Stimulated activated CD8-positive, alpha-beta memory T cell treated with anti-CD3 and anti-CD28 coated beads, Interleukin-4, amount 100 ng/mL, for 4 hours (primary cell): ENCODE measurements at regions not wholly inside any gene's neighbourhood (a gene's known extent, or its start where the extent isn't known, plus 50 kb on each side); places are given as distances from the start of the nearest gene placed in this dataset.

Source experiments
- DNase-seq, 2 donors: peaks; one replicate each; pipeline ENCODE4 v3.0.0-alpha.2; 2020; ENCODE audit warnings: low read depth in 2 of 2, low spot score in 1 of 2

DNA sequence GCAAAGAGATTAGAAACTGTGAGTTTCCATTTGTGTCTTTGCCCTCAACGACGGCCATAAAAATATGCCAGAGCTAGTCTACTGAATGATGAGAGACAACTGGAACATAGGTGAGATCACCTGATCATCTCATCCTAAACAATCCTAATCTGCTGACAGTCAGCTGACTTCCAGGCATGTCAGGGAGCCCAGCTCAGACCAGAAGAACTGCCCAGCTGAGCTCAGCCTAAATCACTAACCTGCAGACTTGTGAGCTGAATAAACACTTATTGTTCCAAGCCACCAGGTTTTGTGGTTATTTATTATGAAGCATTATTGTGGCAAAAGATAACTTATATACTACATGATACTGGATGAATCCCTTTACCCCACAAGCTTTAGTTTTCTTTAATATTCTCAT lies 118.9 kb upstream of the PLEKHG7 start:
- DNase-seq = no peak

DNA sequence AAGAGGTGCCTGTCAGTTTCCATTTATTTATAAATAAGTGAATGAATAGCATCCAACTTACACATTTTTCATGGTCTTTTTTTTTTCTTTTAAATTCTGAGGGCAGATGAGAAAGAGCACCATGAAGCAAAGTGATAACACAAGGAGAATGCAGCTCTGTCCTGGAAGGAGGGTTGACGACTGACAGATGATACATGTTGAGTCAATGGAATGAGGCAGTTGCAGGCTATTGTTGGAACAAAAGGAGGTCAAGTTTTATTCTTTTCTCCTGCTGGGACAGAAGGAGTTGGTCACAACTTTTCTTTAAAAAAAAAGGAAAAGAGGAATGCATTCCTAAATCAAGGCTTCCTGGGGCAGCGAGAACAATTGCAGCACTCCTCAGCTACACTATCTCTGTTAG lies 119.9 kb upstream of the PLEKHG7 start:
- no peak for DNase-seq

DNA sequence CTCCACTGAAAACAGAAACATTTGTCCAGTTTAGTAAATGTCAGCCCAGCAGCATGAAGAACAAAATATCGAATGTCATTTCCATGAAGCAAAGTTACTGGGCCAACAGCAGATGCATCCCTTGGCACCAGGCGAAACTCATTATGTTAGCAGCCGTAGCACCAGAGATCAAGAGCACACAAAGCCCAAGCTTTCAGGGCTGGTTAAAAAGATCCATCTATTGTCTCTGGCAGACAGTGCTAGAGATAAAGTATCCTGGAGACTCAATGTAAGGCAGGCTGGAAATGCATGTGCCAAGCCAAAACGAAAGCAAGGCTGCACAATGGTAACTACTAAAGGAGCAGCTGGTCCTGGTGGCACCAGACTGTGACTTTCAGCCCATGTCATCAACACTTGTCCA lies 120.3 kb upstream of the PLEKHG7 start:
- no peak for DNase-seq

DNA sequence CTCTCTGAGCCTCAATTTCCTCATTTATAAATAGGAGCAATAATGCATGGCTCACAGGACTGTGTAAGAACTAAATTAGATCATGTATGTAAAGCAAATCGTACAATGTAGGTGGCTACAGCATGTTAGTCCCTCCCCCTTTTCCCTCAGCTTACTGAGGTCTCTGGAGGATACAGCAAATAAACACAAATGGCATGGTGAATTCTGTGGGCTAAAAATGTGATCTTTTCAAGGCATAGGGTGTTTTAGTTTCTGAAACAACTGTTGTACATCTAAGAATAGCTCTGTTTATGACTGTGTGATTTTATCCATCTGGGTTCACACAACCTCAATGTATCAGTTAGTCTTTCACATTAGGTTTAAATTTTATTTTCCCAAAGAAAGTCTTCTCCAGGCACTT lies 121.2 kb upstream of the PLEKHG7 start:
- no peak for DNase-seq

DNA sequence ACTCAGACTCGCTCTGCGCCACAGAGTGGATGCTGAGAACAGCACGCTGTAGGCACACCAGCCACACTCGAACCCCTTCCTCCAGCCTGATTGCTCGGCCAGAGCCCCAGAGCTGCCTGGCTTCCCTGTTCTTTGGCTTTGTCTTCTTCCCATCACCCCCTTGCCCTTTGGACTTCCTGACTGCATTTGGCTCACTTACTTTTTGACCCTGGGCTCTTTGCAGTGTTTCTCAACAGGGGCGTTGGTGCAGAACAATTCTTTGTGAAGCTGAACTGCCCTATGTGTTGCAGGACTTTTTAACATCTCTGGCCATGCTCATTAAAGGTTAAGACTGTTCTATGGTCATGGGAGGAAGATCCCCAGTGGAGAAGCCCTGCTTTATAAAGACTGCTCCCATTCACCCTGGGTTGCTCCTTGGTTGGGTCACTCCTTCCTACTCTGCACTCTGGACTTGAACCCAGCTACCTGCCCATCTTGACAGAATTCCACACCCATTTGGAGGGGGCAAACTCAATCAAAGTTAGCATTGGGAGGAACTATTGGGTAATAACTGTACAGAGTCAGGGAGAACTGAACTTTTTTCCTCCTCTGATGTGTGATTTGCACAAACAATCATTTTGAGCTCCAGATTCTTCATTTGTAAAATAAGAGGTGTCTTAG lies 127.7 kb upstream of the PLEKHG7 start:
- no peak for DNase-seq

DNA sequence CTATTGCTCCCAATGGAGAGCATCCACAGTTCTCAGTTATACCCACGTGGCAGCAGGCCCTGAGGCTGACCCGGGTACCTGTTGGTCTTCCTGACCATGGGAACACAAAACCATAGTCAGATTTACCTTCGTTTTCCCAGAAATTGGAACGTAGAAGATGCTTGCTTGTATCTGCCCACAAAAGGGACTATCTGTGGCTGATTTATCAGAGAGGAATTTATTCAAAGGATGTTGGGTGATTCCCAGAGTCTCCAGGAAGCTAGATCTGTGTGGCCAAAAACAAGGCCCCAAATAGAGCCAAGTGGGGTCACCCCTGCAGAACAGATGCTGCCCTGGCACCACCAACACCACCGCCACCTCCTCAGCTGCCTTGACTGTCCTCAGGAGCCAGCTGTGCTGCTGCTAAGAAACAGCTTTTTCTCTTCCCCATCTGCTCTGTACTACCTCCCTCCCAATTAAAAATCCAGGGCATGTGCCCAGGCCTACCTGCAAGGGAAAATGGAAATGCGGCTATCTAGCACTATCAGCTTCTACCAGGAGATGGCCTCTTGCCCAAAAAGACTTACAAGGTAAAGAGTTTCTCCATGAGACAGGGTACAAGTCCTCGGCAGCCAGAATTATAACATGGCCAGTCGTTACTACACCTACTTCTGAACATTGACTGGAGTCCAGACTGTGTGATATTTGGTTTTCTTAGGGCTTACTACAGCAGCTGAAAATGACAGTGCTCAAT lies 128.6 kb upstream of the PLEKHG7 start:
- no peak for DNase-seq

DNA sequence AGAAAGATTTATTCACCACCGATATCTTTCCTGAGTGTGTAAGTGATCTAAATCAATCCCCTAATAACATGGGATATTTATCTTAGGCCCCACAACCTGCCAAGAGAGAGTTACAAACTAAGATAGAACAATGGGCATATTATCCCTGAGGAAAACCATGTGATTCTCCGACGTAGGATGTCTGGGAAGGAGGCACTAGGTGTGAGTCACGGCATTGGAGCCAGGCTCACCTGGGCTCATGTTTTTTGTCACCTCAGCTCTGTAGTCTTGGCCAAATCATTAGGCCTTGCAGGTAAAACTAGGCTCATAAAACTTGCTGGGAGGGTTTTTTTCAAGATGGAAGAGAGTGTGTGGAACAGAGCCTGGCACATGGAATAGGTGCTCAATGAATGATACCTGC lies 129.7 kb upstream of the PLEKHG7 start:
- no peak for DNase-seq

DNA sequence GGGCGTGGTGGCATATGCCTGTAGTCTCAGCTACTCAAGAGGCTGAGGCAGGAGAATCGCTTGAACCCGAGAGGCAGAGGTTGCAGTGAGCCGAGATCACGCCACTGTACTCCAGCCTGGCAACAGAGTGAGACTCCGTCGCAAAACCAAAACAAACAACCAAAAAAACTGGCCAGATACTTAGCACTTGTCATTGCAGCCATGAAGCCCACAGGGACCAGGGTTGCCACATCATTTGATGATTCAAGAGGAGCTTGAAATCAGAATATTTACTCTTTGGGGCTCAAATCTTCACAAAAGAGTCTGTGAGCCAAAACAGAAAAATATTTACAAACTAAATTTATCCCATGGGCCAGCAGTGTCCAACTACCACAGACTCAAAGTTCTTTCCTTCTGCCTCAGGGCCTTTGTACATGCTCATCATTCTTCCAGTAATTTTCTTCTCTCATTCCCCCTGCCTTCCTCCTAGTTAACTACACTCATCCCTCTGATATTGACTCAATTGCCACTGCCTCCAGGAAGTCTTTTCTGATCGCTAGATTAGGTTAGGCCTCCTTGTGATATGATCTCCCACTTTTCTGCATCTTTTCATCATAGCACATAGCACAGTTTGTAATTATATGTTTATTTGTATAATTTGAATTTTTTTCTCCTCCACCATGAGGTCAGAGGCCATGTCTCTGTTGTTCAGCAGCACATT lies 130.8 kb upstream of the PLEKHG7 start:
- no peak for DNase-seq

DNA sequence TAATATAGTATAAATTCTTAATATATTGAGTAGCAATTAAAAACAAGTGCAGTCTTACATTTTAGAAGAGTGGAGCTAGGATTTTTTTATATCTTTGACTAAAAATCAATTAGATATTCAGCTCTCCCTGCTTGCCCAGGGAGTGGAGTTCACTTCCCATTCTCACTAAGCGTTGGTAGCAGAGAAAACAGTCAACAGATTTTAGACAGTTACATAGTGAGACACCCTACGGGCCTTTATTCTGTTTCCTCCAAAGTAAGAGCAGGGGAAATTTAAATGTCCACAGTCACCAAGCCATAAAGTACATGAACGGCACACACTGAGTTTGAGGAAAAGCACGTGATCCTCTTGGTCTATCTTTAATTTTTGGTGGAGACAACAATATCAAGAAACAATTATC lies 131.6 kb upstream of the PLEKHG7 start:
- DNase-seq = no peak

DNA sequence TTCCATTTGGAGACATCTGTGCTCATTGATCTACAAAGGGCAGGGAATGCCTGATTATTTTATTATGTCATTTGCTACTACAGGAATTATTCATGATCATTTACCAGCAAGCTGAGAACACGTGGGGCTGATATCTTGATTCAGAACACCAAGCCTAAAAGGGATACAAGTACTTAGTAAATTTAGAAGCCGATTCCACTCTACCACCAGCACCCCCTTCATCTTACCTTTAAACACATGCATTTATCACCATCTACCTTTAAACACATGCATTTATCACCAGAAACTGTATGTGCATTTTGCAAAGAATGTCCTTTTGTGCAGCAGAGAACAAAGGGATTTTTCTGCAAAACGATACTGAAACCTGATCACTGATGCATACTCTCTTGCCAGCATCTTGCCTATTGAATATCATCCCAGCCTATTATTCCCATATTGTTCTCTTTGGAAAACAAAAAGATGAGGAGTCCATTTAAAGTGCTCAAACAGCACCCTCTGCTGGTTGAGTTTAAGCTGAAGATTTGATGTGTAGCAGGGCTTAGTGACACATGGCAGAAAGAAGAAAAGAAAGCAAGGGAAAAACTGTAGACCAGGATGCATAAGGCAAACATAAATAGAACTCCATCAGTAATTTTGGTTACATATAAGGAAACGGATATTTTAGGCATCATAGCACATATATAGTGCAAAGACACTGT lies 132.6 kb upstream of the PLEKHG7 start:
- DNase-seq = no peak

DNA sequence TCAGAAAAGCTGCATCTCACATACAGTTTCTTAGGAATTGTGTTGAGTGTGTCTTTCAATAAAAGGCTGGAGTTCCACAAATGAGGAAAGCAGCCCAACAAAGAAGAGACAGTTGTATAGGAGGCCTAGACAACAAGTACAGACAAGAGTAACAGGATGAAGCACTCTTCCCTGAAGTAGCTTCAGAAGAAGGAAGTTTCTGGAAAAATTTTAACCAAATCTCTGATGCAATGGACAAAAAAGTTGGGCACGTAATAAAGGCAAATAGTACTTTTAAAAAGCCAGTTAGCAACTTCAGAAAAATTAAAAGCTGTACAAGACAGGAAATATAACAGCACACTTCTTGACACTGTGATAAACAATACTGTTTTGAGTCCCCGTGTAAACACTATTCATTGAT lies 134.1 kb upstream of the PLEKHG7 start:
- no peak for DNase-seq

DNA sequence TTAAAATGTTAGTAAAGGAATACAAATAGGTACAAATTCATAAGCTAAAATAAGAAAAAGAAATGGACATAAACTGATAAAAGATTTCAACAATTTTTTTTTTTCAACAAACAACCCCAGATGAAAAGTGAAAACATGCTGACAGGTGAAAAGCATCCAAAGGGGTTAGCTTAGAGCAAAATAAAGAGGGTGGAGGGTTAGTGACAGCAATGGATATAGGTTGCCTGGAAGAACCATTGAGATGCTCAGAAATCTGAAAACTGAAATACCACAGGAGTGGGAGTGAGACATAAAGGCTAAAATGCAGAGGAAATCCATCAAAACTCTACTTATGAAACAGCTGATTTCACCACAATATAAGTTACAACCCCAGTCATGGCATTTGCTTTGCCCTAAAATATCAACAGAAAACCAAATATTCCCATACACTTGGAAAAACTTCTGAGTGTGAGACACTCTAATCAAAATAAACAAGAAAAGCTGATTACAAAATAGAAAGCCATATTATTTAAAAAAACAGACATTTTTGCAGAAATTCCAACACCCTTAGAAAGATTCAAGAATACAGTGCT lies 136.3 kb upstream of the PLEKHG7 start:
- no peak for DNase-seq

DNA sequence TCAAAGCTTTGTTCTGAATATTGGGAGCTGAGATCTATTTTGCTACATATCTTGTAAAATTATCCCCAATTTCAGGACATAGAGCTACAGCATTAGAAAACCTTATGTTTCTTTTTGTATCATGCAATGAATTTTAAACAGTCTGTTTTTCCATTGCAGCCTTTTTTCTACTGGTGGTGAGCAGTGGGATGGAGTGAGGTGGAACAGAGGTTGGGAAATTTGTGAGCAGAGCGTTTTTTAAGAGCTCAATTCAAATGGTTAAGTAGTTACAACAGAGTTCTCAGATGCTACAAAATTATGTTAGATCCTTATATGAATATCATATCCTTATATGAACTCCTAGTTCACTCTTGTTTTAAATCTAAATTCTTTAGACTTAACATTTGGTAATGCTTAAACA lies 139.0 kb upstream of the PLEKHG7 start:
- DNase-seq = no peak

DNA sequence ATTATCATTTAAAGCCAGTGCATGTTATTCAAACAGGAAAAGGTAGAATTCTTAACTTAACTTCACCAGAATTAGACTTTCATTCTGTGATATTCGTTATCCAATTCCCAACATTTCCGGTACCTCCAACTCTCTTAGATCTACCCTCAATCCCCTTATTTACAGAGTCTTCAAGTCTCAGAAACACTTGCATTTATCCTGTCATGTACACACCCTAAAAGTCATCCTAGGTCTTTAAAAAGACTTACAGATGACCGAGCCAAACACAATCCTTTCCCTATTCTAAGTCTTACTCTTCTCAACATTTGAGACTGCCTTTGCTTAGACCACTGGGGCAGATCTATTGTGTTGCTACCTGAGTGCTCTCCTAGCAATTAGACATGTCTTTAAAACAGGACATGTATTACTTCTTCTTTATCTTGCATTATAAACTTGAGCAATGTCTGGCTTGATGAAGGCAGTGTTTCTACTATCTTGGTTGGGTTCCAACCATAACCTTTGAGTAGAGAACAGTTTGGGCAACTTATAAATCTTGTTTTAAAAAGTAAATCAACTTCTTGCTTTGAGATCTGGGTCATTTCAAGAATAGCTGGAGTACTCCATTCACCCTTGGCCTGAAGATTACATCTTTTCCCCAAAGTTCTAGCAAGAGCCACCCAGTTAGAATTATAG lies 140.6 kb upstream of the PLEKHG7 start:
- no peak for DNase-seq

DNA sequence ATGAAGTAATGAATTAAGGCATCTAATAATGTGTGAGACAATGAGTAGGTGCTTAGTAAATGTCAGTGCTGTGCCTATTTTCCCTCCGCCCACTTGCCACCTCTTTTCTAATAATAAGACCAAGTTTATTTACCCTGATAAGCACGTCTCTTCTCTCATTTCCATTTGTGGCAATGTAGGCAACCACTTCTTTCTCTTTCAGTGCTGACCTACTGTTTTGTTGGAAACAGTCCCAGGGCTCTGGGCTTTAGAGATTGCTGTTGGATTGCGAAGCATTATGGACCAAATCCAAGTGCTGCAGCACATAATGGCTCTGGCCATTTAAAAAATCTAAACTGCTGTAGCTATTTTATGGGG lies 141.3 kb upstream of the PLEKHG7 start:
- DNase-seq = no peak

DNA sequence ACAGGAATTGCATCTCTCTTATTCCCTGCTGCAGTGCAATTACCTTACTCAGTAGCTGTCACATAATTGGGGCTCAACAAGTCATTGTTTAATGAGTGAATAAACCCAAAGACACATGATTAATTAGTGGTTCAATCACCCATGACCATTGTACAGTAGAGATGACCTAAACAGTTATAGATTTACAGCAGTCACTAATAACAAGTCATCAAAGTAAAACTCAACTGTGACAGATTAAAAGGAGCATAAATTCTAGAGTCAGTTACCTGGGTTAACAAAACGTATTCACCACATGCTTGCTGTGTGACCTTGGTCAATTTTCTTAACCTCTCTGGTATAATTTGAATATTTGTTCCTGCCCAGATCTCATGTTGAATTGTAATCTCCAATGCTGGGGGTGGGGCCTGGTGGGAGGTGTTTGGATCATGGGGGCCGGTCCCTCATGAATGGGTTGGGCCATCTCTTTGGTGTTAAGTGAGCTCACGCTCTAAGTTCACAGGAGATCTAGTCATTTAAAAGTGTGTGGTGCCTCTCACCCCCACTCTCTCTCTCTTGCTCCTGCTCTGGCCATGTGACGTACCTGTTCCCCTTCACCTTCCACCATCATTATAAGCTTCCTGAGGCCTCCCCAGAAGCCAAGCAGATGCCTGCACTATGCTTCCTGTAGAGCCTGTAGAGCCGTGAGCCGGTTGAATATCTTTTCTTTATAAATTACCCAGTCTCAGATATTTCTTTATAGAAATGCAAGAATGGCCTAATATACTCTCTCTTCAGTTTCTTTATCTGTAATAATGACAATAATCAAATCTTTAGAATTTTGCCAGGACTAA lies 141.9 kb upstream of the PLEKHG7 start:
- DNase-seq = no peak

DNA sequence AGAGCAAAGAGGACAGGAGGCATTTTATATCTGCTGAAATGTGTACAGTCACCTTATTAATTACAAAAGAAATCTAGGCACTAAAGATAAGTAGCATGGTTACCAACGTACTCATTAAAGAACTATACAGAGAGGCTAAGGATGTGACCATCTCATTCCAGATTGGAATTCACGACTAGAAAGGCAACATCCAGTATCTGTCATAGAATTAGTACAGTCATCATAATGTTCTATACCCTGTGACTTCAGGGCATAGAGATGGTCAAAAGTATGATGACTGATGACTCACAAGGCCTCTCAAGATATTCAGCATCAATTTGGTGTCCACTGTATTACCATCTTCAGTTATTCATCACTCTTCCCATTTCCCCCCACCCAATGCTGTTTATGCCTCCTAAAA lies 144.0 kb upstream of the PLEKHG7 start:
- no peak for DNase-seq

DNA sequence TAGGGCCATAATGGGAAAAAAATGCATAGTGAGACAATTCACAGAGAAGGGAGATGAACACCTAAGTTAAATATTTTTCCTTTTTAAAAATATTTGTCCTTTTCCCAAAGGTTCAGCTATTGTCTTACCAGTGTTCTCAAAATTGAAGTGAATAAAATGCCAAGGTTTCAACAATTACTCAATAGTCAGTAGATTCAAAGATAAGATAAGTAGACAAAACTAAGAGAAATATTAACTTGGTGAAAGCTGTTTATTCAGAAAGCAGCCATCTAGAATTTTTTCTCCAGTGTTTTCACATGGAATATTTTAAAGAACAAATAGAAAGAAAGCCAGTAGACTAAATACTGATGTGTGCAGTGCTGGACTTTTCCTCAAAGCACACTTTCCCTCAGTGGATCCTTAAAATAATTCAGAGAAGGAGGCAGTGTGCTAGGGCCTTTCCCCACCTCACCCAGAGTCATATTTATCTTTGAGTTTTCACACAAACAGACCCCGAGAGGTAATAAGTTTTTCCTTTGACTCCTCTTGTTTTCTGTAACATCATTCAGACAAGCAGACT lies 144.5 kb upstream of the PLEKHG7 start:
- DNase-seq = no peak

DNA sequence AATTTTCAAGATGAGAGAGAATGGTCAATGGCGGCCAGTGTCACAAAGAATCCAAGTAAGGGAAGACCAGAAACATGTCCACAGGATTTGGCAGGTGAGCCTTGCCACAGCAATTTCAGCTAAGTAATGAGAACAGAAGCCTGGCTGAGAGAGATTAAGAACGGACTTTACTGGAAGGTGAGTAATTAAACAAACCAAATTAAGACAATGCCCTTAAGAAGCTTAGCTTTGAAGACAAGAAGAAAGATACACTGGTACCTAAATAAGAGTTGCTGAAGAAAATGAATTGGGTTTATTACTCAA lies 145.4 kb upstream of the PLEKHG7 start:
- no peak for DNase-seq
